H9 (cell line): ENCODE measurements at regions not wholly inside any gene's neighbourhood (a gene's known extent, or its start where the extent isn't known, plus 50 kb on each side); places are given as distances from the start of the nearest gene placed in this dataset.

Source experiments
- DNase-seq: peaks from one replicate; pipeline ENCODE4 v3.0.0-alpha.2; 2017
- H2AFZ ChIP-seq: one replicate; pipeline ENCODE4 v1.6.1; 2013; ENCODE audit warnings: mild to moderate bottlenecking, low read length, control low read depth, moderate library complexity
- H2AK5ac ChIP-seq: 2 replicates; pipeline ENCODE4 v1.6.1; 2013; ENCODE audit warnings: low read length, control low read depth, mixed read lengths; ENCODE audit not compliant: insufficient read length
- H2BK120ac ChIP-seq: one replicate; pipeline ENCODE4 v1.6.1; 2013; ENCODE audit warnings: low read depth, mild to moderate bottlenecking, low read length, control low read depth, inconsistent platforms; ENCODE audit not compliant: poor library complexity, severe bottlenecking
- H2BK12ac ChIP-seq: 2 replicates; pipeline ENCODE4 v1.6.1; 2013; ENCODE audit warnings: low read length, control low read depth, mixed read lengths, low read depth; ENCODE audit not compliant: insufficient read length
- H2BK15ac ChIP-seq: 2 replicates; pipeline ENCODE4 v1.6.1; 2013; ENCODE audit warnings: low read depth, low read length, control low read depth
- H2BK20ac ChIP-seq: one replicate; pipeline ENCODE4 v1.6.1; 2013; ENCODE audit warnings: low read depth, mild to moderate bottlenecking, low read length, control low read depth, inconsistent platforms; ENCODE audit not compliant: poor library complexity, severe bottlenecking
- H2BK5ac ChIP-seq: 2 replicates; pipeline ENCODE4 v1.6.1; 2013; ENCODE audit warnings: low read length, control low read depth, mixed read lengths; ENCODE audit not compliant: insufficient read length
- H3K14ac ChIP-seq: 2 replicates; pipeline ENCODE4 v1.6.1; 2013; ENCODE audit warnings: low read length, control low read depth; ENCODE audit not compliant: insufficient read depth
- H3K18ac ChIP-seq: 2 replicates; pipeline ENCODE4 v1.6.1; 2013; ENCODE audit warnings: low read depth, mild to moderate bottlenecking, mixed read lengths, low read length, control low read depth; ENCODE audit not compliant: insufficient read length
- H3K23ac ChIP-seq: 2 replicates; pipeline ENCODE4 v1.6.1; 2013; ENCODE audit warnings: low read length, control low read depth, mixed read lengths, low read depth; ENCODE audit not compliant: insufficient read length
- H3K23me2 ChIP-seq: 2 replicates; pipeline ENCODE4 v1.6.1; 2013; ENCODE audit warnings: low read depth, mild to moderate bottlenecking, mixed read lengths, low read length, control low read depth; ENCODE audit not compliant: insufficient read length, poor library complexity, severe bottlenecking
- H3K27ac ChIP-seq: 2 replicates; pipeline ENCODE4 v1.5.1; 2013; ENCODE audit warnings: low read length, control low read depth, mixed read lengths, low read depth; ENCODE audit not compliant: insufficient read length
- H3K27me3 ChIP-seq: 2 replicates; pipeline ENCODE4 v1.6.1; 2013; ENCODE audit warnings: low read length, control low read depth, inconsistent platforms; ENCODE audit not compliant: insufficient read depth
- H3K4ac ChIP-seq: 2 replicates; pipeline ENCODE4 v1.6.1; 2013; ENCODE audit warnings: low read depth, mild to moderate bottlenecking, control low read depth, inconsistent platforms, low read length, moderate library complexity
- H3K4me1 ChIP-seq: 2 replicates; pipeline ENCODE4 v1.6.1; 2013; ENCODE audit warnings: low read length, control low read depth, inconsistent platforms; ENCODE audit not compliant: insufficient read depth
- H3K4me2 ChIP-seq: 2 replicates; pipeline ENCODE4 v1.6.1; 2013; ENCODE audit warnings: low read length, control low read depth, mixed read lengths; ENCODE audit not compliant: insufficient read length, insufficient read depth
- H3K56ac ChIP-seq: 2 replicates; pipeline ENCODE4 v1.6.1; 2013; ENCODE audit warnings: low read depth, mild to moderate bottlenecking, mixed read lengths, low read length, control low read depth; ENCODE audit not compliant: insufficient read length
- H3K79me1 ChIP-seq: 2 replicates; pipeline ENCODE4 v1.6.1; 2013; ENCODE audit warnings: low read depth, mild to moderate bottlenecking, moderate library complexity, low read length, control low read depth, inconsistent platforms; ENCODE audit not compliant: insufficient read depth, poor library complexity, severe bottlenecking
- H3K79me2 ChIP-seq: 2 replicates; pipeline ENCODE4 v1.6.1; 2013; ENCODE audit warnings: low read length, control low read depth, inconsistent platforms; ENCODE audit not compliant: insufficient read depth
- H3K9ac ChIP-seq: 2 replicates; pipeline ENCODE4 v1.6.1; 2013; ENCODE audit warnings: low read length, control low read depth, mixed read lengths; ENCODE audit not compliant: insufficient read length; ENCODE audit errors: extremely low read depth
- H3K9me3 ChIP-seq: one replicate; pipeline ENCODE4 v1.6.1; 2013; ENCODE audit warnings: low read depth, low read length, inconsistent platforms; ENCODE audit not compliant: control insufficient read depth
- H3T11ph ChIP-seq: one replicate; pipeline ENCODE4 v1.6.1; 2013; ENCODE audit warnings: mild to moderate bottlenecking, low read length, control low read depth, inconsistent platforms
- H4K20me1 ChIP-seq: one replicate; pipeline ENCODE4 v1.6.1; 2013; ENCODE audit not compliant: control insufficient read depth, insufficient read length, insufficient read depth
- H4K5ac ChIP-seq: 2 replicates; pipeline ENCODE4 v1.6.1; 2013; ENCODE audit warnings: low read depth, mild to moderate bottlenecking, mixed read lengths, low read length, control low read depth; ENCODE audit not compliant: insufficient read length
- H4K8ac ChIP-seq: replicated peaks from 2 replicates; pipeline ENCODE4 v1.6.1; 2013; ENCODE audit warnings: low read length, control low read depth, mixed read lengths, low read depth; ENCODE audit not compliant: insufficient read length
- H4K91ac ChIP-seq: 2 replicates; pipeline ENCODE4 v1.6.1; 2013; ENCODE audit warnings: low read depth, mild to moderate bottlenecking, moderate library complexity, mixed read lengths, low read length, control low read depth; ENCODE audit not compliant: insufficient read length
- H3K27ac Mint-ChIP-seq, 3 experiments: 2 replicates in 2 of 3; 3 replicates in 1 of 3; pipeline ENCODE4 v1.8.0; 2020 to 2021; ENCODE audit warnings: mixed read lengths in 3 of 3, mild to moderate bottlenecking in 1 of 3, moderate library complexity in 1 of 3
- H3K27me3 Mint-ChIP-seq: 2 replicates; pipeline ENCODE4 v1.8.0; 2021; ENCODE audit warnings: low read depth, mild to moderate bottlenecking, moderate library complexity, mixed read lengths
- H3K36me3 Mint-ChIP-seq, 3 experiments: 2 replicates in 2 of 3; 3 replicates in 1 of 3; pipeline ENCODE4 v1.8.0; 2020 to 2021; ENCODE audit warnings: low read depth in 3 of 3, mixed read lengths in 3 of 3; ENCODE audit not compliant: insufficient read depth in 1 of 3
- H3K4me1 Mint-ChIP-seq, 2 experiments: 2 replicates each; pipeline ENCODE4 v1.8.0; 2020; ENCODE audit warnings: mixed read lengths in 2 of 2
- H3K4me3 Mint-ChIP-seq, 2 experiments: 2 replicates in 1 of 2; 3 replicates in 1 of 2; pipeline ENCODE4 v1.8.0; 2020 to 2021; ENCODE audit warnings: mild to moderate bottlenecking in 2 of 2, mixed read lengths in 2 of 2, moderate library complexity in 1 of 2
- H3K9me3 Mint-ChIP-seq, 2 experiments: 2 replicates in 1 of 2; 3 replicates in 1 of 2; pipeline ENCODE4 v1.8.0; 2020; ENCODE audit warnings: mild to moderate bottlenecking in 2 of 2, mixed read lengths in 2 of 2, moderate library complexity in 1 of 2
- WGBS: extraction: QIAGEN DNeasy Blood & Tissue Kit; methylation state at CpG from one replicate; pipeline ENCODE4 v1.1.7; 2013; ENCODE audit warnings: missing lambda C conversion rate, low lambda C conversion rate, mixed read lengths; ENCODE audit not compliant: insufficient read length; ENCODE audit errors: extremely low coverage; 5-methylcytosine and 5-hydroxymethylcytosine counted together
- TF ChIP-seq, protein P1 (sequence below): fragments of 200-600 bp; sonication (generic); conservative IDR thresholded peaks from 3 replicates; pipeline ENCODE4 v1.8.0; 2021; ENCODE audit warnings: antibody characterized with exemption, mild to moderate bottlenecking

DNA sequence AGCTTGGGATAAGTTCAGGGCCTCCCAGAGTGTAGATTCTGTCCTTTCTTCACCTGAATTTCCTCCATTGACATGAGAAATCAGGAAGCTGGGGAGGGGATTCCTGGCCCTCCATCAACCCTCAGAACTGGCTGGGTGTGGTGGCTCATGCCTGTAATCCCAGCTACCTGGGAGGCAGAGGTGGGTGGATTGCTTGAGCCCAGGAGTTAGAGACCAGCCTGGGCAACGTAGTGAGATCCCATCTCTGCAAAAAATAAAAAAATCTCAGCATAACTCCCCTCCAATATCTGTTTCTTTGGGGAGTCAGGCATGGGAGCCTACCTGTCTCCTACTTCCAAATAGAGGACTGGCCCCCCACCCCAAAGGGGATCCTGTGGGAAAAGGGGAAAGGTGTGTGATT, 59.8 kb upstream of the TBX3 start:
- Histone ChIP-seq H2AK5ac (no peak overlapping the region), H3K79me1 (no peaks in the 10 kb centered on the region)
- no peak overlapping the region for H3K27ac Mint-ChIP-seq

More for the DNA sequence above, 59.8 kb upstream of the TBX3 start:
- Histone ChIP-seq H3K14ac (no peak overlapping the region; the same call in 1 of the 2 replicates), H3K4ac (no peak overlapping the region), H3K18ac (no peak overlapping the region), H2BK15ac (no peak overlapping the region), H3K9ac (no peak overlapping the region), H3K4me1 (no peaks in the 10 kb centered on the region; the same call in 1 of the 2 replicates), H4K20me1 (no peaks in the 10 kb centered on the region), H4K5ac (no peak overlapping the region), H4K8ac (no peak overlapping the region), H2BK20ac (no peak overlapping the region), H3K27me3 (no peaks in the 10 kb centered on the region), H3K27ac (no peak overlapping the region), H4K91ac (no peak overlapping the region), H2BK5ac (no peak overlapping the region), H3T11ph (no peak overlapping the region), H2BK12ac (no peak overlapping the region), H3K9me3 (no peaks in the 10 kb centered on the region), H3K4me2 (no peak overlapping the region), H3K23me2 (no peaks in the 10 kb centered on the region), H3K56ac (no peak overlapping the region), H3K23ac (no peak overlapping the region), H3K79me2 (no peaks in the 10 kb centered on the region), H2BK120ac (no peak overlapping the region), H2AFZ (no peak overlapping the region)
- Mint-ChIP-seq H3K27me3 (peaks cover 2% of the 10 kb centered on the region; the same call in 1 of the 2 replicates), H3K4me1 (peaks cover 16 to 25% of the 10 kb centered on the region in 2 experiments), H3K36me3 (no peaks in the 10 kb centered on the region), H3K4me3 (no peak overlapping the region), H3K9me3 (no peaks in the 10 kb centered on the region; a peak in 1 of 5 replicates)
- WGBS, result no CpG with 5 or more reads among the region's 1 CpG
- DNase-seq, result no peak
- TF ChIP-seq, protein P1, sequence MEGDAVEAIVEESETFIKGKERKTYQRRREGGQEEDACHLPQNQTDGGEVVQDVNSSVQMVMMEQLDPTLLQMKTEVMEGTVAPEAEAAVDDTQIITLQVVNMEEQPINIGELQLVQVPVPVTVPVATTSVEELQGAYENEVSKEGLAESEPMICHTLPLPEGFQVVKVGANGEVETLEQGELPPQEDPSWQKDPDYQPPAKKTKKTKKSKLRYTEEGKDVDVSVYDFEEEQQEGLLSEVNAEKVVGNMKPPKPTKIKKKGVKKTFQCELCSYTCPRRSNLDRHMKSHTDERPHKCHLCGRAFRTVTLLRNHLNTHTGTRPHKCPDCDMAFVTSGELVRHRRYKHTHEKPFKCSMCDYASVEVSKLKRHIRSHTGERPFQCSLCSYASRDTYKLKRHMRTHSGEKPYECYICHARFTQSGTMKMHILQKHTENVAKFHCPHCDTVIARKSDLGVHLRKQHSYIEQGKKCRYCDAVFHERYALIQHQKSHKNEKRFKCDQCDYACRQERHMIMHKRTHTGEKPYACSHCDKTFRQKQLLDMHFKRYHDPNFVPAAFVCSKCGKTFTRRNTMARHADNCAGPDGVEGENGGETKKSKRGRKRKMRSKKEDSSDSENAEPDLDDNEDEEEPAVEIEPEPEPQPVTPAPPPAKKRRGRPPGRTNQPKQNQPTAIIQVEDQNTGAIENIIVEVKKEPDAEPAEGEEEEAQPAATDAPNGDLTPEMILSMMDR, result no peak
